D721Med (cell line): ENCODE measurements at regions not wholly inside any gene's neighbourhood (a gene's known extent, or its start where the extent isn't known, plus 50 kb on each side); places are given as distances from the start of the nearest gene placed in this dataset.
"Not testable (repeated sequence)": the region's sequence is repeated elsewhere in the genome, so short reads cannot be mapped to it uniquely, and the experiment has no call there.

Experiments used
- DNase-seq: peaks from one replicate; pipeline ENCODE4 v3.0.0; 2011; ENCODE audit warnings: low spot score; ENCODE audit not compliant: insufficient read length
- FAIRE-seq: peaks from 2 replicates; lab custom pipeline; 2011; peaks lifted over from hg19 to GRCh38; lab: Jason Lieb, UNC
- CTCF ChIP-seq: IDR thresholded peaks from 2 replicates; pipeline ENCODE4 v1.5.1; 2012; ENCODE audit warnings: mild to moderate bottlenecking, control low read depth; ENCODE audit not compliant: insufficient read depth; ENCODE audit errors: missing control alignments

DNA sequence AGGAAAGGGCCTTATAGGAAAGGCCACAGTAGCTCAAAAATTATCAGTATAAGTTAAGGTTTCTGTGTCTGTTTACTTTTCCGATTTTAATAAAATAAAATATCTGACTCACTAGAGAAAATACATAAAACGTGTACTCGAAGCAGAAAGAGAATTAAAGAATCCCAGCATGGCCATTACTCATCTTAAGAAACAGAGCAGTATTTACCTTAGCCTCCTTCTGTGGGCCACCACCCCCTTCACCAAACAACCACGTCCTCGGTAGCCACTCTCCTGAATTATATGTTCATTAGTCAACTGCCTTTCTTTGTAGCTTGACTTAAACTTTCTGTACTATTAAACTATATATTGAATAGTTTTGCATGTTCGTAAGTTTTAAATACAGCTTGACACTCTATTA is 72.2 kb upstream of the SPTLC3 start:
- TF ChIP-seq CTCF: no peak
- DNase-seq (no peak), FAIRE-seq (no peak)

- no peak for TF ChIP-seq CTCF
- FAIRE-seq: no peak
- DNase-seq: no peak
Measured at GRCh38 chr20:12941025-12941424, 67.7 kb upstream of the SPTLC3 start.

- FAIRE-seq (no peak), DNase-seq (no peak)
- TF ChIP-seq CTCF: no peak
Measured at GRCh38 chr20:12942123-12942522, 66.6 kb upstream of the SPTLC3 start.

DNA sequence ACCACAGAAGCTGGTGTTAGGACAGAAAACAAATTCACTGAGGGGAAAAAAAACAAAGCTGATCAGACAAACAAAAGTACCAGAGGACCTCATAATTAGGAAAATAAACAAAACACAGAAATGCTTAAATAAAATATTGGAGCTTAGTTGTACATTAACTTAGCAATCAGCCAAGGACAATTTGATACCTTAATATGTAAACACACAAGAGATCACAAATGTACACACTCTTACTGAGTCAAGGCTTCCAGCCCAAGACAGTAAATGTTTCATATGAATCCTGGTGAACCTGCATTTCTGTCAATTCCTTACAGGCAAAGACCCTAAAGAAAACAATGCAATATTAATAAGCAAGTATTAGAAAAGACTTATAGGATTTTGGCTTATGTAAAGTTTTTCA is 62.0 kb upstream of the SPTLC3 start:
- no peak for FAIRE-seq
- DNase-seq: no peak
- TF ChIP-seq CTCF: no peak

GRCh38 chr20:12947691-12948090 is 61.1 kb upstream of the SPTLC3 start:
- DNase-seq: no peak
- no peak for FAIRE-seq
- no peak for TF ChIP-seq CTCF

DNA sequence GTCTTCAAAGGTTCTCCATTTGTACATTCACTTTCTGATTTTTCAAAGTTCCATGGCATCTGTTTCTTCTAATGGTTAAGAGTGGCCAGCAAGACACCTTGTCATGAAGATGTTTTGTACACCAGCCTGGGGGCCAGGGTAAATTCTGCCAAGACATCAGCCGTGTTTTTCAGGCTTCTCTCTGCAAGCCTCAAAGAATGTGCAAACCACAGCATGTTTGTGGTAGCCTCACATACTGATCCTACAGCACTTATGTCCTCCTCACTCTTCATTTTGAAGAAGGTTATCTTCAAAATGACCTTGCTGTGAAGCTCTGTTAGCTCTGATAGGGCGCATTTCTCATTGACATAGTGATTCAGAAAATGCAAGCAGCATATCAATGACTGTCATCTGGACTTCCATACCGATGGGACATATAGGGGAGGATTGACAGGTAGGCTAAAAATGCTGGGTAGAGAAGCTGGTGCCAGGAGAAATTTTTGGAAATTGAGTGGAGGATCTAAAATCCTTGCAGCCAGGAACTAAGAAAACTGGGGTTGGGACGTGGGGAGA is 59.3 kb upstream of the SPTLC3 start:
- FAIRE-seq (no peak), DNase-seq (no peak)
- TF ChIP-seq CTCF: no peak

- DNase-seq, FAIRE-seq: not testable (repeated sequence)
Measured at GRCh38 chr20:12954254-12954653, 54.5 kb upstream of the SPTLC3 start.

DNA sequence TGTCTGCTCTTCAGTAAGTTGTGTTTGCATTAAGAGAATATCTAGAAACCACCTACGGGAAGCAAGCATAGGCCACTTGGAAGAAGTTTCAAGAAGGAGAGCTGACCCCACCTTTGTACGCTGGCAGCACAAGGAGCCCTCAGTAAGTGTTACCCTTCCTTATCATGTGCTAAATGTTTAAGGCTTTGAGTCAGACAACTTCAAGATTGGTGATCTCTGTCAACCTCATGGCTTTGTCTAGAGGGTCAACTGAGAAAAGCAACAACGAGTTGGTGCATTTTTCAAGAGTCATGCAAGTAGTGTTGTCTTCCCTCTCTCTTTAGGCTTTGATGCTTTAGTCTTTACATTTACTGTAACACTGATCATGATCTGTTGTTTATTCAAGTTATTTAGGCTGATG is 53.2 kb upstream of the SPTLC3 start:
- FAIRE-seq (no peak), DNase-seq (no peak)
- no peak for TF ChIP-seq CTCF
